H1 (cell line): ENCODE measurements at regions not wholly inside any gene's neighbourhood (a gene's known extent, or its start where the extent isn't known, plus 50 kb on each side); places are given as distances from the start of the nearest gene placed in this dataset.

Experiments
- POLR2A ChIP-seq, 2 experiments: IDR thresholded peaks; 1 replicate in 1 of 2; 2 replicates in 1 of 2; pipeline ENCODE4 v1.6.1; 2011; ENCODE audit warnings: low read depth in 2 of 2, low read length in 2 of 2, mild to moderate bottlenecking in 2 of 2; ENCODE audit errors: control extremely low read depth in 1 of 2
- SIN3A ChIP-seq, 2 experiments: IDR thresholded peaks in 1 of 2; conservative IDR thresholded peaks in 1 of 2; 2 replicates each; pipeline ENCODE4 v1.6.1; 2011 to 2012; ENCODE audit warnings: low read length in 2 of 2, improper control_type of control experiment in 1 of 2, low read depth in 1 of 2, mild to moderate bottlenecking in 1 of 2
- TF ChIP-seq, protein P1 (sequence below), 3 experiments: IDR thresholded peaks; 1 replicate in 2 of 3; 2 replicates in 1 of 3; pipeline versions ENCODE4 v1.5.1 to v1.6.1; 2011; ENCODE audit warnings: low read length in 3 of 3, mild to moderate bottlenecking in 3 of 3, inconsistent platforms in 2 of 3, low read depth in 1 of 3, moderate library complexity in 1 of 3; ENCODE audit not compliant: insufficient read depth in 1 of 3; ENCODE audit errors: control extremely low read depth in 1 of 3

DNA sequence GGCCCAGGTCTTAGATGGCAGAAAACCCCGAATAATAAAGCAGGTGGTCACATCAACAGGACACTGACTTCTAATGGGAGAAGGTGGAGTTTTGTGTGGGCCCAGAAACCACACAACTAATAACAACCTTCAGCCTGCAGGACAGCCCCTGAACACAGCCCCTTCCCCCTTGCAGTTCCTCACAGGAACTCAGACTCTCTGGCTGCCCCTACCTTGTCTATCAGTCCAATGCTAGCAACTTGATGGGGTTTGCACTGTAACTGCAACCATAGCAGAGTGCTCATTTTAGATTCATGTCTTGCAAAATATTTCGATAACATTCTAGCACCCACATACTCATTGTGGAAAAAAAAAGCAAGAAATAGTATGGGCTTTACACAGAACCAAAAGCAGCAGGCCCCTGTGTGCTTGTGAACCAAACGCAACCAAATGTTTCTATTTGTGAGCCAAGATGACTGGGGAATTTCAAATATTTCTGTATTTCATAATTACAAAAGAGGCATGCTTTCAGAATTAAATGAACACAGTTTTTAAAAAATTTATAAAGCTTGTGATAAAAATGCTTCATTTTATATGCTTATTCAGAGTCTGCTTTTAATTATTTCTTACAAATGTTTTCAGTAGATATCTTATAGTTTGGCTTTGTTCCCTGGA, 62.7 kb upstream of the PDE4D start:
- TF ChIP-seq, protein P1, sequence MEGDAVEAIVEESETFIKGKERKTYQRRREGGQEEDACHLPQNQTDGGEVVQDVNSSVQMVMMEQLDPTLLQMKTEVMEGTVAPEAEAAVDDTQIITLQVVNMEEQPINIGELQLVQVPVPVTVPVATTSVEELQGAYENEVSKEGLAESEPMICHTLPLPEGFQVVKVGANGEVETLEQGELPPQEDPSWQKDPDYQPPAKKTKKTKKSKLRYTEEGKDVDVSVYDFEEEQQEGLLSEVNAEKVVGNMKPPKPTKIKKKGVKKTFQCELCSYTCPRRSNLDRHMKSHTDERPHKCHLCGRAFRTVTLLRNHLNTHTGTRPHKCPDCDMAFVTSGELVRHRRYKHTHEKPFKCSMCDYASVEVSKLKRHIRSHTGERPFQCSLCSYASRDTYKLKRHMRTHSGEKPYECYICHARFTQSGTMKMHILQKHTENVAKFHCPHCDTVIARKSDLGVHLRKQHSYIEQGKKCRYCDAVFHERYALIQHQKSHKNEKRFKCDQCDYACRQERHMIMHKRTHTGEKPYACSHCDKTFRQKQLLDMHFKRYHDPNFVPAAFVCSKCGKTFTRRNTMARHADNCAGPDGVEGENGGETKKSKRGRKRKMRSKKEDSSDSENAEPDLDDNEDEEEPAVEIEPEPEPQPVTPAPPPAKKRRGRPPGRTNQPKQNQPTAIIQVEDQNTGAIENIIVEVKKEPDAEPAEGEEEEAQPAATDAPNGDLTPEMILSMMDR (IDR thresholded peaks at IDR 0.05; ENCODE audit: control extremely low read depth in 1 of 3, insufficient read depth in 1 of 3, low read depth in 1 of 3, low read length in 3 of 3) = no peak
- TF ChIP-seq SIN3A (conservative IDR thresholded peaks at IDR 0.05 in 1 of 2, IDR thresholded peaks at IDR 0.05 in 1 of 2; ENCODE audit: low read depth in 1 of 2, low read length in 2 of 2) (no peak), POLR2A (IDR thresholded peaks at IDR 0.05; ENCODE audit: control extremely low read depth in 1 of 2, low read depth in 2 of 2, low read length in 2 of 2) (no peak)
